ENCODE measurements at regions not wholly inside any gene's neighbourhood (a gene's known extent, or its start where the extent isn't known, plus 50 kb on each side); places are given as distances from the start of the nearest gene placed in this dataset.
A peak's percentile ranks its signal among the peaks of the same experiment; 100 is the strongest.
"Not testable (repeated sequence)": the region's sequence is repeated elsewhere in the genome, so short reads cannot be mapped to it uniquely, and the experiment has no call there.

DNA sequence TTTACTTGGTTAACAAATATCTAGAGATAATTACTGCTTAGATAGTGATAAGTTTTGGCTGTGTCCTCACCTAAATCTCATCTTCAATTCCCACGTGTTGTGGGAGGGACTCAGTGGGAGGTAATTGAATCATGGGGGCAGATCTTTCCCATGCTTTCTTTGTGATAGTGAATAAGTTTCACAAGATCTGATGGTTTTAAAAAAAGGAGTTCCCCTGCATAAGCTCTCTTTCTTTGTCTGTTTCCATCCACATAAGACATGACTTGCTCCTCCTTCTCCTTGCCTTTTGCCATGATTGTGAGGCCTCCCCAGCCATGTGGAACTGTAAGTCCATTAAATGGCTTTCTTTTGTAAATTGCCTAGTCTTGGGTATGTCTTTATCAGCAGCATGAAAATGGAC lies 266.0 kb upstream of the ANKRD50 start:
- not testable (repeated sequence) for DNase-seq

DNA sequence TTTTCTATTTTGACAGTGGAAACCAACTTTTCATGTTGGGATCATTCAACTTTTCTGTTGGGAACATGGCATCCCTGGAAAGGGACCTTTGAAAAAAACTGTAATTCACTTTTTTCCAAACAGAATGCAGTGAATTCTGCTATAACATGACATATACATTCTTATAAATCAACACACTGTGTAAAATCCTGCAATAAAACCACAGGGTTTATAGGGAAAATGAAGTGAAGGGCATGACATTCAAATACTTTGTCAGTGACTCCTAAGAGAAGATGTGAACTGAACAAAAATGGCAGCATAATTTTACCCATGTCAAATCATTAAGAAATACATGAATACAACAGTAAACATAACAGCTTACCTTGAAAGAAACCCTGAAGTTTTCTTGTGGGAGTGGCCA lies 264.5 kb upstream of the ANKRD50 start:
- no peak for DNase-seq

DNA sequence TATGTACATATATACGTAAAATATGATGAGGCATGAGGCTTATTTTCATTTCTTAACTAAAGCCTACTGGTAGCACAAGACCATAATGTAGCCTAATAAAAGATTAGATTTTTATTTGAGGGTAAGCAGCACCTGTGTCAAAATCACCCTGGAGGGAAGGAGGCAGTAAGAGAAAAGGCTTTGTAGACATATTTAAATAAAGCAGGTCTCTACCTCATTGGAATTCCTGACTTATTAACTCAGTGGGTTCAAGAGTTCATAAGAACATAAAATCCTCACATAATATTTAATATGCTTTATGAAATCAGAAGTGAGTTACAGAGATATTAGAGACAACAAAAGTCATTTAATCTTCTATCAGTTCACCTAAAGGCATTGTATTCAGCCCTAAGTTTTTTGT lies 261.6 kb upstream of the ANKRD50 start:
- DNase-seq, result no peak

DNA sequence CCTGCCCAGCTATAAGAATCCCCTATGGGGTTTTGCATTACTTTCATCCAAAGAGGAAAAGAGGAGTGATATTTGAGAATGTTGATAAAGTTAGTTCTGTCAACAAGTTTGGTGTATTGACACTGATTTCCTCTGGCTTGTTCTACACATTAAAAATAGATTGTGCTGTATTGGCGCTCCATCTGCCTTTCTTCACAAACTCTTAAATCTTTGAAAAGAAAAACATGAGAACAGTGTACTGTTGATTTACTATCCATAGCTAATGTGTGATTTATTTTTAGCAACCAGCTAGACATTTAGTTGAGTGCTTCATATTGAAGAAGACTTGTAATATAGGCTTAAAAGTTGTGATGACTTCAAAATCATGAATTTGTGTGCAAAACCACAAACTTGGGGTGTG lies 261.2 kb upstream of the ANKRD50 start:
- no peak for DNase-seq

DNA sequence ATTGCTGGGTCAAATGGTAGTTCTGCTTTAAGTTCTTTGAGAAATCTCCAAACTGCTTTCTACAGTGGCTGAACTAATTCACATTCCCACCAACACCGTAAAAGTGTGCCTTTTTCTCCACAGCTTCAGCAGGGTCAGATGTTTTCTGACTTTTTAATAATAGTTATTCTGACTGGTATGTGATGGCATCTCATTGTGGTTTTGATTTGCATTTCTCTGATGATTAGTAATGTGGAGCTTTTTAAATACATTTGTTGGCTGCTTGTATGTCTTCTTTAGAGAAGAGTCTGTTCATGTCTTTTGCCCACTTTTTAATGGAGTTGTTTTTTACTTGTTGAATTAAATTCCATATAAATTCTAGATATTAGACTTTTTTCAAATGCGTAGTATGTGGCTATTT lies 257.5 kb upstream of the ANKRD50 start:
- no peak for DNase-seq

DNA sequence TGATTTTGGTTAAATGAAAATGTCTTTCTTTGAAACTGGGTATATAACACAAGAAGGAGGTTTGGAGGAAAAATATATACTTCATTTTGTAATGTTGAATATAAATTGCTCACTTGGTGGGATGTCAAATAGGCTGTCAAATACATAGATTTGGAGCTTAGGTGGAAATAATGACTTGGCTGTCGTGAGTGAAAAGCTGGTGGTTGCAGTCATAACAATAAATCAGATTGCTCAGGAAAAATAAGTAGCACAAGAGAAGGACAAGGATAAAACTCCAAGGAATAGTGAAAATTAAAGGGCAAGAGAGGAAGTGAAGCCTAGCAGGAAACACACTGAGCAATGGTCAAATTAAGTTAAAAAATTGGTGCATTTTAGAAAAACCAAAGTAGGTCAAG lies 253.0 kb upstream of the ANKRD50 start:
- DNase-seq, result no peak

DNA sequence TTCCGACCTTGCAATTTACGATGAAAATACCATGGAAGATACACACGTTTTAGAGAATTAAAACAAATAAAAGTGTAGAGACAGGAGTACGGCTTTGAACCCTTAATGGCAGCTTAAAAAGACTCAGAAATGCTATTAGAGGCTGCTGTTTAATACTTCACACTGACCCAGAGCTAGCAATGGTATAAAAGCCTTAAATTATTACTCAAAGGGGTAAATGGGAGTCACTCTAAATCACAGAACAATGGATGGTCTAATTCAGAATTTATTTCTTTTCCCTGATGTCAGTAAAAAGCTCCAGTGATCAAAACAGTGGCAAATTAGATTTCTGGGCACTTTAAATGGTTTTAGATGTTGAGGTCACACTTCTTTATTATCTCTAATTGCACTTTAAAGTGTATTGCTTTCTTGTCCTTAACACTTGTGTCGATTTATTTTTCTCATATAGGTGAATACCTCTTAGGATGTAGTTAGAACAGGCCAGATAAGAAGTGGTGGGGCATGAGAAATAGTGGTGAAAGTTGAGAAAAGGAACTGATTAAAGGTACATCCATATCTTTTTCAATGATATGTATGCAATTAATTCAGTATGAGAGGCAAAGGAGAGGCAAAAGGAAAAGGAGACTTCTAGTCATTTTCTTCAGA lies 252.4 kb upstream of the ANKRD50 start:
- DNase-seq, result peak; percentile 29

DNA sequence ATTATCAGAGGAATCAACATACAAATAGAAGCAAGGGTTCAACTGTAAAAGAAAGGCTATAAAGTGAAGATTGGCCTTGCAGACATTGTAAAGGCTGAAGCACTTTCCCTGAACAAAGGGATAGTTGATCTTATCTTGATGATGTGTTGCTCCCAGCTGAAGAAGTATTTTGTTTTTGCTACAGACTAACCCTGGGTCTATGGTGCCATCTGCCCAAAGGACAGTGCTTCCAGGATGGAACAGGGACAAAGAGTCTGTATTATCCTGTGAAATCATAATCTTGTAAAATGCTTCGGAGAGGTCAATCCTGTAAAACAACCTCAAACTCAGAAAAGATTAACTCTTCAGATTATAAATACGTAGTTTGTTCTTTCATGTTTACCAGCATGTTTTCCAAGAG lies 251.7 kb upstream of the ANKRD50 start:
- peak; percentile 2 for DNase-seq

DNA sequence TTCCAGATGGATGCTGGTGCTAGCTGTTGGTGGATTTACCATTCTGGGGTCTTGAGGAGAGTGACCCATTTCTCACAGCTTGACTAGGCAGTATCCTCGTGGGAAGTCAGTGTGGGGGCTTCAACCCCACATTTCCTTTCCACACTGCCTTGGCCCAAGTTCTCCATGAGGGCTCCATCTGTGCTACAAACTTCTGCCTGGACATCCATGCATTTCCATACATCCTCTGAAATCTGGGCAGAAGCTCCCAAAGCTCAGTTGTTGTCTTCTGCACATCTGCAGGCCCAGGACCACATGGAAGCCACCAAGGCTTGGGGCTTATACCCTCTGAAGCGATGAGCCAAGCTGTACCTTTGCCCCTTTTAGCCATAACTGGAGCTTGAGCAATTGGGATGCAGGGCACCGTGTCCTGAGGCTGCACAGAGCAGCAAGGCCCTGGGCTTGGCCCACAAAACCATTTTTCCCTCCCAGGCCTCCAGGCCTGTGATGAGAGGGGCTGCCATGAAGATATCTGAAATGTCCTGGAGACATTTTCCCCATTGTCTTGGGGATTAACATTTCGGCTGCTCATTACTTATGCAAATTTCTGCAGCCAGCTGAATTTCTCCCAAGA lies 248.7 kb upstream of the ANKRD50 start:
- no peak for DNase-seq

DNA sequence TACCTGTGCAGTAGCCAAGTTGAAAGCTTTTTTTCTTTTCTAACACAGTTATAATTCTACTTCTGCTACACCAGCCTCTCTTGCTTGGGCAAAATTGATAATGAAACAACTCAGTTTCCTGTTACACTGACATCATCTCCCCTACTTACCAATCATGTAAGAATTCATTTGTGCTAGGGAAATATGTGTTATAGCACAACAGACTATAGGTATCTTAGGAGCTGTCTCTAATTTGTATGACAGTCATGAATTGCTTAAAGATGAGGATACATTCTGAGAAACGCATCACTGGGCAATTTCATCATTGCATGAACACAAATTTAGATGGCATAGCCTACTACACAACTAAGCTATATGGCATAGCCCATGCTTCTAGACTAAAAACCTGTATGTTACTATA lies 246.3 kb upstream of the ANKRD50 start:
- DNase-seq, result no peak

DNA sequence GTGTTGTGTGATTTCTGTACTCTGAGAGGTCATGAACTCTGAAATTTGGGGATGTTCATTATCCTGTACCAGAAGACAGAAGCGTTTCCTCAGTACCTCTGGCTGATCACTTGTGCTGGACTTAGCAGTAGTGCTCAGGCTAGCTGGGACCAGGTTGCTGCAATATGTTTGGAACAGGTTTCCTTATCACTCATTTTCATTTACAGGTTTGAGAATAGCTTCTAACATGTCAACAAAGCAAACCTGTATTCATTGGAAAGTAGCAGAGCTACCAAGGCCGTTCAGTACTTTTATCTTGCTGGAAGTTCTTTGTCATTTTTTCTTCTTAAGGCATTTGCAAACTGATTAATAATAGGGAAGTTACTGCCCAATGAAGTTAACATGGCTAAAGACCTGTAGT lies 242.9 kb upstream of the ANKRD50 start:
- no peak for DNase-seq

DNA sequence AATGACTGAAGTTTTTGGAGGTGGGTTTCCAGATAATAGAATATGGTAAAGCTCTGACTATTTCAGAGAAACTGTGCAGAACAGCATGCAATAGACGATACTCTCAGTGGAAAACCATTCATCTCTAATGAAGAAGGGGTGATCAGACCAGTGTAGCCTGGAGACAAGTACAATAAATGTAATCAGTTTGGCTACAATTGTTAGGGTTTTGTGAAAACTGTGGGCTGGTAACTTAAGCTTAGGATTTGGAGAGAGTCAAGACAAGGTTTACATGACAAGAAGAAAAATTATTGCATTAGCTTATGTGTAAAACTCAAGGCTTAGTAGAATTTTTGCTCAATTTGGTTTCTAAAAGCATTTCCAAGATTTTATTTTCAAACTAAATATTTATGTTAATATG lies 241.5 kb upstream of the ANKRD50 start:
- no peak for DNase-seq

DNA sequence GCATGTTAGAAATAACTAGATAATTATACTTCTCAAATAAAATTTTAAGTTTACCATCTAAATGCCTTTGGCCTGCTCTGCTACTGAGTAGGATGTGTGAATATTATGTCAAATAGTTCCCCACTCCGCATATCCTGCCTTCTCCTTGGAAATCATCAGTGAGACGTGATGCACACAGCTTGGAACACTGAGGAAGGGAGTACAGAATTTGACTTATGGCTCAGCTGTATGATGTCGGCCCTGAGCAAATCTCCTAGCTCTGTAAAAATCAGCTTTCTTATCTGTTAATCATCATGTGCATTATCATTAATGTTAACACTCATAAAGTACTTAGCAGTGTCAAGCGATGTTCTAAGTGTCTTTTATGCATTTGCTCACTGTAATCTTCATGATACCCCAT lies 241.0 kb upstream of the ANKRD50 start:
- no peak for DNase-seq

DNA sequence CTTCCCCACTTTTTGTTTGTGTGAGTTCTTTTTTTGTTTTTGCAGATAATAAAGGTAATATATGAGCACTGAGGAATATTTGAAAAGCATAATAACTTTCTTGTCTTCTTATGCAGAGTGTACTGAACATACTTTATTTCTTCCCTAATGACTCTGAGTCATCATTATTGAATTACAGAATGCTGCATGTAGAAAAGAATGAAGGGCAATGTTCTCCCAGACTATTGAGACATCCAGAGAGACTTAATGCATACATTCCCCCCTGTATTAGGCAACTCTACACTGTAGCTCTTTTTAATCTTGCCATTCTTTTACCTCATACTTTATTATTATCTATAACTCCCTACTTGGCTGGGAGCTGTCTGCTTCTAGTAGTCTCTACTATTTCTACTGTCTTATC lies 240.5 kb upstream of the ANKRD50 start:
- DNase-seq, result no peak

DNA sequence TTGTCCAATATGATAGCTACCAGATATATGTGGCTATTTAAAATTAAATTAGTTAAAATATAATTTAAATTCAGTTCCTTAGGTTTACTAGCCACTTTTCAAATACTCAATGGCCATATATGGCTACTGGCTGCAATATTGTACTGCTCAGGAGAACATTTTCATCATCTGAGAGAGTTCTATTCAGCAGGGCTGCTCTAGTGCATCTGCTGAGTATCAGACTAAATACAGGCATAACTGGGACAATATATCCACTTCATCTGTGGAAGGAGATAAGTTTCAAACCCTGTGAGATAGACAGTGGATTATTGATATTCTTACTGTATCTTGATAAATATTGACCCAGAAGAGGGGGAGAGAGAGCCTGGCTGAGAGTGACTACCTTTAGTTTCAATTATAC lies 240.1 kb upstream of the ANKRD50 start:
- no peak for DNase-seq

DNA sequence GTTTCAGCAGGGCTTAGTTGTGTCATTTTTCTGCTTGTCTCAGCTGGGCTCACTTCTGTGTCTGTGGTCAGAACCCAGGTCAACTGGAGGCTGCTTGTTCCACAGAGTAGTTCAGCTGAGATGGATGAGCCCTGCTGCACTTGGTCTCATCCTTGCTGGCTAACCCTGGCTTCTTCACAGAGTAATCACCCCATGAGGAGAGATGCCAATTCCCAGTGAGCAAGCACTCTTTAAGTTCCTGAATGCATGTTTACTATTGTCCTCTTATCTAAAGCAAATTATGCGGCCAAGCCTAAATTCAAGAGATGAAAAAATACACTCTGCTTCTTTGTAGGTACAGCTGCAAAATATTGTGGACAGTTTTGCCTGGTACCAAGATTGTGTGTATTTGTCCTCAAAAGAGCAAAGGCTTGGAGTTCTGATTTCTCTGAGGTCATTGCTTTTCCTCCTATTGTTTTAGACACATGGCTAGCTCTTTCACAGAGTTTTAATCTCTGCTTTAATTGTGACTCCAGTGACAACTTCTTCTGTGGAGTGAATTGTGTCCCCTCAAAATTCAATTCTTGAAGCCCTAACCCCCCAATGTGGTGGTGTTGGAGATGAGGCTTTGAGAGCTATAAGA lies 236.6 kb upstream of the ANKRD50 start:
- no peak for DNase-seq

DNA sequence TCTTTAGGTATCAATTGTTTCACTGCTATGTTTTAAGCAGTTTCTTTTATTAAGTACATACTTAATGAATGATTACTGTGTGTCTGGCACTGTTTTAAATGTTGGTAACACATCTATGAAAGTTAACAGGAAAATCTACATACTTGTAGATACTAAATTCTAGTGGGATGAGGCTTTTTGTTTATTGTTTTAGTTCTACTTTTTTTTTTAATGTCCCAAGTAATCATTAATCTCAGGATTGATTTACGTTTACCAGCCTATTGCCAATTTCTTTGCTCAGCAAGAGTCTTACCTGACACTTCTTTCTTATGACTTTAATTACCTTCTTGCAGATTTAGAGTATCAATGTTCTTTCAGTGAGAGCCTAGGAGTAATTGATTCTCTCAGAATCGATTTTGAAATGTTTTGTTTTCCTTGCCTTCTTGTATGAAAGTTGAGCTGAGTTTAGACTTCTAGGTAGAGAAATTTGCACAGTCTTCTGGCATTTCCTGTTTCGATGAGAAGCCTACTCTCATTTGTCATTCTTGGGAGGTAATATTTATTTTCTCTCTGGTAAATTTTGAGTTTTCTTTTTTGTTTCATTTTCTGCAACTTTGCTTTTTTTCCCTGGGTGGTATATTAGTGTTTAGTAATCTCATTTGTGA lies 235.2 kb upstream of the ANKRD50 start:
- DNase-seq, result no peak

DNA sequence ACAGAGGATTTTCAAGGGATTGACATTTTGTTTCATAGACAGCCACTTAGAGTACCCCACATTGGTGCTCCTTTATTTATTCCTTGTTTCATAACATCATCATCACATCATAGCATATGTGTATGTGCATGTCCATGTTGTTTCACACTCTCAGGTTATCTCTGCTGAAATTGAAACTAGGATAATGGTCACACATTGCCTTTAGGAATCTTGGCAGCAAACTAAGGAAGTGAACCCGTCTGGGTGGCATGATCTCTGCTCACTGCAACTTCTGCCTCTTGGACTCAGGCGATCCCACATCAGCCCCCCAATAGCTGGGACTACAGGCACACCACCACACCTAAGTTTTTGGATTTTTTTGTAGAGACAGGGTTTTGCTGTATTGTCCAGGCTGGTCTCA lies 234.2 kb upstream of the ANKRD50 start:
- no peak for DNase-seq

DNA sequence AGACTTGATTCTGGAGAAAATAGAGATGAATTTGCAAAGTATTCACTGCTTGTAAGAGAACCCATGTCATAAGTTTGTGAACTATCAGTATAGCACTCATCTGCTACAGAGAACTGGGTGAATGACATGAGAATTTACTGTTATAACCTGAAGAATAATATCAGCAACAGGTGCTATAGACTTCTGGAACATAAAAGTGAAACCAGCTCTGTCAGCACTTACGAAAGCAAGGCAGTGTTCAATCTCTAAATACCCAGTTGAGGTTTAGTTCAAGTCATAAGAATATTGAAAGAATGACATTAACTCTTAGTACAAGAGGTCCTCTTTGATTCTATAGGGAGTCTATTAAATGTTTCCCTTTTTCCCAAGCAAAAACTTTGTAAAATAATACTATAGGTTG lies 232.9 kb upstream of the ANKRD50 start:
- DNase-seq, result no peak

DNA sequence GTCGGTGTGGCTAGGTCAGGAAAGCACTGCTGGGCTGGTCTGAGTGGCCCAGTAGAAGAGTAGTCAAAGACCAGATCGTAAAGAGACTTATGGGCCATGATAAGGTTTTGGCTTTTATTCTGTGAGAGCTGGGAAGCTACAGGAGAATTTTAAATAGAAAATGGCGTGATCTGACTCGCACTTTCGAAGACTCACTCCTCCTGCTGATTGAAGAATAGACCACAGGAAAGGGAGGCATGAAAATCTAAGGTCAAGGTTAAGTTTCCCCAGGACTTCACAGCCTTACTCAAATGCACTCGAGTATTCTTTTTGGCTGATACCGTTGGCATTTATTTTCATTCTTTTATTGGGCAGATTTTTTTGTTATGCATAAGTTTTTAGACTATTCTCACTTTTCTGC lies 231.4 kb upstream of the ANKRD50 start:
- no peak for DNase-seq

DNA sequence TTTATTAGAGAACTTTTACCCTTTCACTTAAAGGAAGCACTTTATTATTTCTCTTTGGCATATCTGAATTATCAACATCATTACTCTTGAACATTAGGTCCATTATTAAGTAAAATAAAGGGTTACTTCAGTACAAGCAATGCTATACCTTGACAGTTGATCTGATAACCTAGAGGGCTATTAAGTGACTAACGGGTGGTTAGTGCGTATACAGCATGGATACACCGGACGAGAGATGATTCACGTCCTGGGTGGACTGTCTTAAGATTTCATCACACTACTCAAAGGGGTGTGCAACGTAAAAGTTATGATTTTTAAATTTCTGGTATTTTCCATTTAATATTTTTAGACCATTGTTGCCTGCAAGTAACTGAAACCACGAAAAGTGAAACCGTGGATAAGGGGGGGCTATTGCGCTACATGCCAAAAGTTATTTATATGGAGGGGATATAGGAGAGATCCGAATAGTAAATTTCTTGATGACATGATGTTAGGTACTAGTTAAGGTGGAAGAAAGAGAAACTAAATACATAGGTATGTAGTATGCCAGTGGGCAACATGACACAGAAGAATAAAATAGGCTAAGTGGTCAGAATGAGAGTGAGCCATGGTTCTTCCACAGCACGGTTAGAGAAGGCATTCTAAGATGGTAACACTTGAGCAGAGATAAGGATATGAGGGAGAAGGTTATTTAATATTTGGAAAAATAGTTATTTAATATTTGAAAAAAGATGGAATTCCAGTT lies 230.8 kb upstream of the ANKRD50 start:
- DNase-seq, result no peak

DNA sequence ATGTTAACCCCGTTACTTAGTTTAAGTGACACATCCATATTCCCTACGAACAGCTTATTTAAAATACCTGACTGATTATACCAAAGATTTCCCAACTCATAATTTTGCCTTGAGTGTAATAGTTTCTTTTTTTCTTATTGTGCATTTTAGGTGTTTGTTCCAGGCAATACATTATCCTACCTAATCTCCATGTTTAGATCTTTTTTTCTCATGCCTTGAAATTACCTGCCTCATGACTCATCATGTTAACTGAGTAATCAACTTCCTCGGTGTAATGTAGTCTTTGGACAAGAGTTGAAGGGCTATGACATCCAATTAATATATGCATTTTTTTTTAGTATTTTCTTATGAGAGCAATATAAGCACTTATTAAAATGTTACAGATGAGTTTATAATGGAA lies 228.7 kb upstream of the ANKRD50 start:
- DNase-seq, result no peak

DNA sequence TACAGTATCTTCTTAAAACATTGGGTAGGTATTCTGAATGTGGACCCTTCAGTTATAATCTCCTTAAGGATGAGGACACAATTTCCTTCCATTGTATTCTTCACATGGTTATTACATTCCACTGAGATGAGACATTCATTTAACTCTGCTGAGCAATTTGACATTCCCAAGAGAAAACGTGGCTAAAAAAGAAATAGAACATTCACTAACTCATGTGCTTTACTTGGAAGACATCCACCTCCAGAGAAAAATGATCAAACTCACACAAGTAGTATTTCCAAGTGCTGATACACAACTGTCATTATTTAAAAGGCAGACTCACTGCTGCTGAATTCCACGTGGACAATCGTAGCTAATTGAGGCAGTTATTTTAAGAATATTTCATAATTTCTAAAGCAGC lies 227.9 kb upstream of the ANKRD50 start:
- DNase-seq, result no peak

DNA sequence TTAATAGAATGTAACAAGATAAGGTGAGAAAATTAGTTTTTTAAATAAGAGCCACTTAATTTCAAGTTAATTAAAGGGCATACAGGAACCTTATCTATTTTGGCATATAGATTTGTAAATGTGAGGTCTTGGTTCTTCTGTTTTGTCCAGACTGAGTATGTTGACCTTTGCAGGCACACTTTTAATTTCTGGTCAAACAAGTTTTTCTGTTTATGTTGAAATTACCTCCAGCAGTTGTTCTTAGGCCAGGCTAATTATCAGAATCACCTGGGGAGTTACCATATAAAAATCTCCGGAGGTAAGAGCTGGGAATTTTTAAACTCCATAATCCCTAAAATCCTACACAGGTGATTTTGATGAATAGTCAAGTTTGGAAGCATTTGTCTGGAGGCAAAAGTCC lies 227.4 kb upstream of the ANKRD50 start:
- no peak for DNase-seq

Data from NCI-H2227 treated with DMSO at 0.1 percent for 48 hours (cell line).